Smooth muscle cell (in vitro differentiated cells): ENCODE measurements at regions not wholly inside any gene's neighbourhood (a gene's known extent, or its start where the extent isn't known, plus 50 kb on each side); places are given as distances from the start of the nearest gene placed in this dataset.

Experiments
- DNase-seq: peaks from one replicate; lab custom pipeline; 2025; ENCODE audit not compliant: unreplicated experiment; lab: John Stamatoyannopoulos, UW
- H2AFZ ChIP-seq: fragments of 200-600 bp; sonication (generic); 2 replicates; pipeline ENCODE4 v1.6.0; 2016; ENCODE audit warnings: antibody characterized with exemption, low read depth, mild to moderate bottlenecking
- H3F3A ChIP-seq: fragments of 200-600 bp; sonication (generic); 2 replicates; pipeline ENCODE4 v1.6.0; 2017; ENCODE audit warnings: antibody characterized with exemption, low read depth
- H3K27ac ChIP-seq: fragments of 200-600 bp; sonication (generic); 2 replicates; pipeline ENCODE4 v1.5.1; 2016; ENCODE audit warnings: low read depth, mild to moderate bottlenecking
- H3K27me3 ChIP-seq: fragments of 200-600 bp; sonication (generic); 2 replicates; pipeline ENCODE4 v1.6.1; 2016; ENCODE audit warnings: low read depth, mild to moderate bottlenecking
- H3K36me3 ChIP-seq: fragments of 200-600 bp; sonication (generic); 2 replicates; pipeline ENCODE4 v1.5.1; 2016; ENCODE audit warnings: low read depth
- H3K4me1 ChIP-seq: fragments of 200-600 bp; sonication (generic); 2 replicates; pipeline ENCODE4 v1.5.1; 2016; ENCODE audit warnings: low read depth
- H3K4me2 ChIP-seq: fragments of 200-600 bp; sonication (generic); 2 replicates; pipeline ENCODE4 v1.6.0; 2016; ENCODE audit warnings: mild to moderate bottlenecking
- H3K4me3 ChIP-seq: fragments of 200-600 bp; sonication (generic); 2 replicates; pipeline ENCODE4 v1.5.1; 2016; ENCODE audit warnings: mild to moderate bottlenecking
- H3K79me2 ChIP-seq: fragments of 200-600 bp; sonication (generic); 2 replicates; pipeline ENCODE4 v1.6.0; 2016; ENCODE audit warnings: low read depth, mild to moderate bottlenecking
- H3K9ac ChIP-seq: fragments of 200-600 bp; sonication (generic); 2 replicates; pipeline ENCODE4 v1.6.0; 2016; ENCODE audit warnings: low read depth
- H3K9me3 ChIP-seq: fragments of 200-600 bp; sonication (generic); replicated peaks from 2 replicates; pipeline ENCODE4 v1.5.1; 2016; ENCODE audit warnings: low read depth
- H4K20me1 ChIP-seq: fragments of 200-600 bp; sonication (generic); 2 replicates; pipeline ENCODE4 v1.6.0; 2016; ENCODE audit warnings: low read depth
- CTCF ChIP-seq: fragments of 200-600 bp; sonication (generic); IDR thresholded peaks from 2 replicates; pipeline ENCODE4 v1.5.1; 2017; ENCODE audit warnings: borderline replicate concordance, mild to moderate bottlenecking, antibody characterized with exemption; ENCODE audit not compliant: insufficient read depth, poor library complexity, severe bottlenecking
- WGBS: methylation state at CpG from one replicate; pipeline ENCODE4 v1.1.7; 2016; ENCODE audit warnings: low lambda C conversion rate; 5-methylcytosine and 5-hydroxymethylcytosine counted together

DNA sequence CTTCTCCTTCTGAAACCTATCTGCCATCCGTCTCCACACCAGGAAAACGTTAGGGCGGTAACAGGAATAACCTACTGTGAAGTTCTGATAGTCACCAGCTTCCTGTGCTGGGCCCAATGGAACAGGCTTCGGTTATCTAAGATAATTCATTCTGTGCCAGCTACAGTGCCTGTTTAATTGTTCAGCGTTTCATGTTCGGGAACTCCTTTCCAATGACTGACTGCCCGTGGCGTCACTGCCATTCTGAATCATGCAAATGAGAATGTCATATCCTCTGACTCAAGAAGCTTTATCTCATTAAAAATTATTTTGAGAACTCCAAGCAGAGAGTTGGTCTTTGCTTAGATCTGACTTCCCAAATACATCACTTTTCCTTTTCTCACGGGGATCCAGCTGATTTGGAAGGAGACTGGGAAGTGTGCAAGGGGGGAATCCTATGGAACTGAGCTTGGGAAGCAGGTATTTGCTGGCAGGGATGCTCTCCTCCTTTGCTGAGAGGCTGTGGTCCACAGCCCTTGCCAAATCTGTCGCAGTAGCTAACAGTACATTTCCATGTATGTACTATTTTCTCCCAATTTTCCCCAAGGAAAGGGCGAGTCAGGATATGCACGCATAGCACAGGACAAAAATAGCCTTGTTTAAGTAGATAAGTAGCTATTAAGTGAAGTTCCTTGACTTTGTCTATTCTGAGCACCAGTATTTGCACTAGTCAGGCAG is 358.7 kb downstream of the LTN1 start:
- H3K4me3 ChIP-seq, result no peak overlapping the region
- H2AFZ ChIP-seq, result no peak overlapping the region
- no peaks in the 10 kb centered on the region for H3K9me3 ChIP-seq
- H3F3A ChIP-seq, result peaks cover 12% of the 10 kb centered on the region
- H3K27me3 ChIP-seq, result no peaks in the 10 kb centered on the region
- H3K79me2 ChIP-seq, result no peaks in the 10 kb centered on the region
- 76% methylated on average over 12 of the region's 12 CpGs for WGBS
- H4K20me1 ChIP-seq, result no peaks in the 10 kb centered on the region
- H3K4me1 ChIP-seq, result no peaks in the 10 kb centered on the region
- no peak overlapping the region for H3K4me2 ChIP-seq
- DNase-seq, result no peak
- peak overlapping the region; percentile 33 for H3K9ac ChIP-seq
- peak overlapping the region; percentile 82 for H3K27ac ChIP-seq
- TF ChIP-seq CTCF, result no peak
- no peaks in the 10 kb centered on the region for H3K36me3 ChIP-seq

GRCh38 chr21:28632755-28633408 is 359.8 kb downstream of the LTN1 start:
- H3K9me3 ChIP-seq, result no peaks in the 10 kb centered on the region
- H3K36me3 ChIP-seq, result no peaks in the 10 kb centered on the region
- no peaks in the 10 kb centered on the region for H3K27me3 ChIP-seq
- DNase-seq, result no peak
- no peak overlapping the region for H2AFZ ChIP-seq
- no peaks in the 10 kb centered on the region for H3K4me1 ChIP-seq
- H3K27ac ChIP-seq, result peak overlapping the region; percentile 82
- peak overlapping the region; percentile 66 for H3K4me2 ChIP-seq
- H3K4me3 ChIP-seq, result no peak overlapping the region
- H3K9ac ChIP-seq, result peak overlapping the region; percentile 33
- peaks cover 12% of the 10 kb centered on the region for H3F3A ChIP-seq
- 7% methylated on average over 3 of the region's 3 CpGs for whole genome bisulfite sequencing
- no peaks in the 10 kb centered on the region for H4K20me1 ChIP-seq
- no peak for TF ChIP-seq CTCF
- no peaks in the 10 kb centered on the region for H3K79me2 ChIP-seq

DNA sequence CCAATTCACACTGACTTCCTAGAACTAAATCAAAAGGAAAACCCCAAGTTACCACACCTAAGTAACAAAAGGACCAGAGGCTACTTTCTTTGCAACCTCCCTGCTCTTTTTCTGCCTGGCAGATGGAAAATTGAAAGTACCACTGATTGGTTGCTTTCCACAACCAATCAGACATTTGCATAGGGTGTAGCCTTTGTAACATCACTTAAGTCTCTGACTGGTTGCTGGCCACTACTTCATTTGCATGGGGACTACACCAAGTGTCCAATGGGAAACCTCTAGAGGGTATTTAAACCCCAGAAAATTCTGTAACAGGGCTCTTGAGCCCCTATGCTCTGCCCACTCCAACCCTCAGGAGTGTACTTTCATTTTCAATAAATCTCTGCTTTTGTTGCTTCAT is 365.0 kb downstream of the LTN1 start:
- no peaks in the 10 kb centered on the region for H3K4me1 ChIP-seq
- no peak overlapping the region for H3K27ac ChIP-seq
- no peaks in the 10 kb centered on the region for H3K9me3 ChIP-seq
- H3K4me2 ChIP-seq, result no peak overlapping the region
- H4K20me1 ChIP-seq, result no peaks in the 10 kb centered on the region
- no peaks in the 10 kb centered on the region for H3K36me3 ChIP-seq
- H3K27me3 ChIP-seq, result no peaks in the 10 kb centered on the region
- H2AFZ ChIP-seq, result no peak overlapping the region
- H3F3A ChIP-seq, result peaks cover 5% of the 10 kb centered on the region
- H3K79me2 ChIP-seq, result no peaks in the 10 kb centered on the region
- H3K9ac ChIP-seq, result no peak overlapping the region
- DNase-seq, result no peak
- no peak overlapping the region for H3K4me3 ChIP-seq
- no peak for TF ChIP-seq CTCF

DNA sequence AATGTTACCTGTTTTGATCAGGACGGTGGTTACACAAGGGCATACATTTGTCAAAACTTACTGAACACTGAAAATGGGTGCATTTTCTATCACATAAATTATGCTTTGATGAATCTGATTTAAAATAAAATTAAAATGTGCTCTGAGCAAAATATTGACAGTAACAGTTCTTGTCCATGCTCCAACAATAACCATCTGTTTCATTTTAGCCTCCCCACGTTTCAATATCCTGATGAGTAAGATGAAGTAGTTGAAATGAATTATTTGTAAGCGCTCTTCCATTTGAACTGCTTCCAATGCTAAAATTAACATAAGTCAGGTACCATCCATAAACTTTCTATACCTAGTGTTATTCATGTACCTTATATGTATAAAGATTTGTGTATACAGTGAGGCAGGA is 365.4 kb downstream of the LTN1 start:
- Histone ChIP-seq H3K9ac (no peak overlapping the region), H3K79me2 (no peaks in the 10 kb centered on the region), H3K27ac (no peak overlapping the region), H4K20me1 (no peaks in the 10 kb centered on the region), H3K4me2 (no peak overlapping the region), H3K9me3 (no peaks in the 10 kb centered on the region), H3K4me3 (no peak overlapping the region), H3K27me3 (no peaks in the 10 kb centered on the region), H3K4me1 (no peaks in the 10 kb centered on the region), H3K36me3 (no peaks in the 10 kb centered on the region), H2AFZ (no peak overlapping the region), H3F3A (peaks cover 2% of the 10 kb centered on the region)
- TF ChIP-seq CTCF, result no peak
- 97% methylated on average over 3 of the region's 3 CpGs for WGBS
- DNase-seq, result no peak
